ENCODE measurements at regions not wholly inside any gene's neighbourhood (a gene's known extent, or its start where the extent isn't known, plus 50 kb on each side); places are given as distances from the start of the nearest gene placed in this dataset.

- TF ChIP-seq CTCF (conservative IDR thresholded peaks at IDR 0.05) (no peak), ZFX (IDR thresholded peaks at IDR 0.05) (no peak)
These were observed 199.5 kb downstream of the GASK1B start for GRCh38 chr4:157973297-157973696.

All from C4-2B (cell line).